ENCODE measurements at regions not wholly inside any gene's neighbourhood (a gene's known extent, or its start where the extent isn't known, plus 50 kb on each side); places are given as distances from the start of the nearest gene placed in this dataset.
"Not testable (repeated sequence)": the region's sequence is repeated elsewhere in the genome, so short reads cannot be mapped to it uniquely, and the experiment has no call there.

DNA sequence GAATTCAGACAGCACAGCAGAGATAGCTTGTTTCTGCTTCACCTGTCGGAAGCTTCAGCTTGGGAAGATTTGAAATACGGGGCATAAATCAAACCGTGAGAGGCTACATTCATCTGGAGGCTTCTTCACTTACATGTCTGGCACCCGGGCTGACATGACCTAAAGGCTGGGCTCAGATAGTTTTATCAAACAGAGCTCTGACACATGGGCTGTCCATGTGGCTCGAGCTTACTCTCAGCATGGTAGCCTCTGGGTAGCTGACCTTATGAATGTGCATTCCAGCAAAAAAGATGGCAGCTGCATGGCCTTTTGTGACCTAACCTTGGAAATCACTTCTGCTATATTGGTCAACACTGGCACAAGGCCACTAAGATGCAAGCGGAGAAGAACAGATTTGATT is 414.5 kb downstream of the NDFIP2 start:
- H3K27me3 ChIP-seq, result no peaks in the 10 kb centered on the region
- H3K27ac ChIP-seq, result no peak overlapping the region

DNA sequence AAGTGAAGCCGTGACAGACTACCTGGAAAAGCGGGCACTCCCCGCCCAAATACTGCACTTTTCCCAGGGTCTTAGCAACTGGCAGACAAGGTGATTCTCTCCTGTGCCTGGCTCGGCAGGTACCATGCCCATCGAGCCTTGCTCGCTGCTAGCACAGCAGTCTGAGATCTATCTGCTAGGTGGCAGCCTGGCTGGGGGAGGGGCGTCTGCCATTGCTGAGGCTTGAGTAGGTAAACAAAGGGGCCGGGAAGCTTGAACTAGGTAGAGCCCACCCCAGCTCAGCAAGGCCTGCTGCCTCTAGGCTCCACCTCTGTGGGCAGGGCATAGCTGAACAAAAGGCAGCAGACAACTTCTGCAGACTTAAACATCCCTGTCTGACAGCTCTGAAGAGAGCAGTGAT is 406.3 kb downstream of the NDFIP2 start:
- 20% methylated on average over 2 of the region's 8 CpGs for WGBS (ENCODE audit: insufficient coverage, low coverage, low lambda C conversion rate, missing lambda C conversion rate)
- H3K27me3 ChIP-seq; H3K4me1 ChIP-seq; H3K27ac ChIP-seq; ATAC-seq; H3K36me3 ChIP-seq; DNase-seq; H3K4me3 ChIP-seq; intact Hi-C loops (cut with DNase I); H3K9me3 ChIP-seq: not testable (repeated sequence)

More for the DNA sequence above, 414.5 kb downstream of the NDFIP2 start:
- intact Hi-C loops (cut with DNase I), result no loop called here
- DNase-seq, result no peak
- Histone ChIP-seq H3K9me3 (no peaks in the 10 kb centered on the region), H3K4me3 (no peak overlapping the region), H3K4me1 (no peaks in the 10 kb centered on the region), H3K36me3 (no peaks in the 10 kb centered on the region)
- 74% methylated on average over 6 of the region's 6 CpGs for WGBS (ENCODE audit: insufficient coverage, low coverage, low lambda C conversion rate, missing lambda C conversion rate)
- ATAC-seq, result no peak
- TF ChIP-seq, protein P1, sequence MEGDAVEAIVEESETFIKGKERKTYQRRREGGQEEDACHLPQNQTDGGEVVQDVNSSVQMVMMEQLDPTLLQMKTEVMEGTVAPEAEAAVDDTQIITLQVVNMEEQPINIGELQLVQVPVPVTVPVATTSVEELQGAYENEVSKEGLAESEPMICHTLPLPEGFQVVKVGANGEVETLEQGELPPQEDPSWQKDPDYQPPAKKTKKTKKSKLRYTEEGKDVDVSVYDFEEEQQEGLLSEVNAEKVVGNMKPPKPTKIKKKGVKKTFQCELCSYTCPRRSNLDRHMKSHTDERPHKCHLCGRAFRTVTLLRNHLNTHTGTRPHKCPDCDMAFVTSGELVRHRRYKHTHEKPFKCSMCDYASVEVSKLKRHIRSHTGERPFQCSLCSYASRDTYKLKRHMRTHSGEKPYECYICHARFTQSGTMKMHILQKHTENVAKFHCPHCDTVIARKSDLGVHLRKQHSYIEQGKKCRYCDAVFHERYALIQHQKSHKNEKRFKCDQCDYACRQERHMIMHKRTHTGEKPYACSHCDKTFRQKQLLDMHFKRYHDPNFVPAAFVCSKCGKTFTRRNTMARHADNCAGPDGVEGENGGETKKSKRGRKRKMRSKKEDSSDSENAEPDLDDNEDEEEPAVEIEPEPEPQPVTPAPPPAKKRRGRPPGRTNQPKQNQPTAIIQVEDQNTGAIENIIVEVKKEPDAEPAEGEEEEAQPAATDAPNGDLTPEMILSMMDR (IDR thresholded peaks at IDR 0.05), result no peak
- TF ChIP-seq POLR2A (IDR thresholded peaks at IDR 0.05), result no peak

DNA sequence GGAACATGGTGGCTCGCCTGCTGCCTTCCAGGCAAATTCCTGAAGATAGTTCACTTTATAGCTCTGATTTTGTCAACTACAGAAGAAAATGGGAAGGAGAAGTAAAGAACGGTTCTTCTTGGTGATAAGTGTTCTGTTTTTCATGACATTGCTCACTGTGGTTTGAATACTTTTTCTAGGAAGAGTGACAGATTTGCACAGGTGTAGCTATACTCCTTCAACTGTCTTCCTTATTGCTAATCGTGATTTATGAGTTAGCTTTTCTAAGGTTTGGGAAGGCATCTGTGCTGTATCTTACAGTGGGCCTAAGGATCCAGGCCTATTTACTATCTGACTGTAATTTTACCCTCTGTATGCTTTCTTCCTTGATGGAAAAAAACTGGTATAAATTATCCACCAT is 405.6 kb downstream of the NDFIP2 start:
- Histone ChIP-seq H3K4me1 (no peaks in the 10 kb centered on the region), H3K9me3 (no peaks in the 10 kb centered on the region), H3K27me3 (no peaks in the 10 kb centered on the region), H3K36me3 (no peaks in the 10 kb centered on the region), H3K27ac (no peak overlapping the region), H3K4me3 (no peak overlapping the region)
- intact Hi-C loops (cut with DNase I), result no loop called here
- DNase-seq (no peak), ATAC-seq (no peak)
- 54% methylated on average over 3 of the region's 3 CpGs for WGBS (ENCODE audit: insufficient coverage, low coverage, low lambda C conversion rate, missing lambda C conversion rate)
- no peak for TF ChIP-seq POLR2A (IDR thresholded peaks at IDR 0.05)
- TF ChIP-seq, protein P1 (IDR thresholded peaks at IDR 0.05), result no peak

DNA sequence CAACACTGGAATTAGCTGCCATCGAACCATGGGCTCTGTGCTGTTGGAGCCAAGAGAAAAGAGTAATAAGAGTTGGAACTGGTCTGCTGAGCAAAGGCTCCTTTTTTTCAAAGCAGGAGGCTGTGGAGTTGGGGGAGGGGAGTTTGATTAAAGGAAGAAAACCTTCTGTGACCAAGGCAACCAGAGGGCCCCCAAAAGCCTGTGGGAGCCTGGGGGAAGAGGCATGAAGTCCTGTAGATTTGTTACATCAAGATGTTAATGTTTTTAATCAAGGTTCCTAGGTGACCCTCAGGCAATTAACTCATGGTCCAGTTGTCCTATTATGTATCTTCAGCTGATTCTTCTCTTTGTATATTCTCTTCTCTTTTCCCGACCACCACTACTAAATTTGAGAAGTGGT is 403.9 kb downstream of the NDFIP2 start:
- Histone ChIP-seq H3K27ac (no peak overlapping the region), H3K4me1 (no peaks in the 10 kb centered on the region), H3K9me3 (no peaks in the 10 kb centered on the region), H3K4me3 (no peak overlapping the region), H3K36me3 (no peaks in the 10 kb centered on the region), H3K27me3 (no peaks in the 10 kb centered on the region)
- 26% methylated on average over 2 of the region's 2 CpGs for WGBS (ENCODE audit: insufficient coverage, low coverage, low lambda C conversion rate, missing lambda C conversion rate)
- intact Hi-C loops (cut with DNase I), result no loop called here
- TF ChIP-seq, protein P1 (IDR thresholded peaks at IDR 0.05), result no peak
- ATAC-seq (no peak), DNase-seq (no peak)

DNA sequence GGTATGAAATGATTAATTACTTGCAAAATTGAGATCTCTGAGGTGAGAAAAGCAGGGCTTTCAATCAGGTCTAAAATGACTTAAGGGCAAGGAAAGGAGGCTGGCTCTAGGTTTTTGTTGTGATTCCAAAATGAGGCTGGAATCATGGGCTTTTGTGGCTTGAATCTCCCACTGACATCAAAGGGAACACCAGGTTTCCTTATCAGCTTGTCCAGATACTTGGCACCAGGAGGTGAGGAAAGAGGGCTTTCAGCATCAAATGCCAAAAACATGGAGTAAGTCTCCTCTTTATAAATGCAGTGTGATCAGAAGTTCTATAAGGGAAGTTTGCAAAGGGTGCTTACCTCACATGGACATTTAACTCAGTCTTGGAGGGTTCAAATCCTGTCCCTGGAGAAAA is 402.3 kb downstream of the NDFIP2 start:
- Histone ChIP-seq H3K9me3 (no peaks in the 10 kb centered on the region), H3K27ac (no peak overlapping the region), H3K27me3 (no peaks in the 10 kb centered on the region), H3K36me3 (no peaks in the 10 kb centered on the region), H3K4me1 (no peaks in the 10 kb centered on the region), H3K4me3 (no peak overlapping the region)
- no peak for DNase-seq
- no peak for TF ChIP-seq POLR2A (IDR thresholded peaks at IDR 0.05)
- TF ChIP-seq, protein P1 (IDR thresholded peaks at IDR 0.05), result no peak
- no peak for ATAC-seq
- intact Hi-C loops (cut with DNase I), result no loop called here
